Stimulated activated CD8-positive, alpha-beta memory T cell treated with anti-CD3 and anti-CD28 coated beads, Interleukin-4, amount 100 ng/mL, for 4 hours (primary cell): ENCODE measurements at regions not wholly inside any gene's neighbourhood (a gene's known extent, or its start where the extent isn't known, plus 50 kb on each side); places are given as distances from the start of the nearest gene placed in this dataset.
"Not testable (repeated sequence)": the region's sequence is repeated elsewhere in the genome, so short reads cannot be mapped to it uniquely, and the experiment has no call there.

ENCODE experiments used
- DNase-seq, 2 donors: peaks; one replicate each; pipeline ENCODE4 v3.0.0-alpha.2; 2020; ENCODE audit warnings: low read depth in 2 of 2, low spot score in 1 of 2

GRCh38 chr2:111493720-111494078, 373.0 kb downstream of the BCL2L11 start:
- DNase-seq, result not testable (repeated sequence)

- DNase-seq, result not testable (repeated sequence)
Measured at GRCh38 chr2:111494288-111494980, 373.7 kb downstream of the BCL2L11 start.

- DNase-seq, result not testable (repeated sequence)
Measured at GRCh38 chr2:111494981-111495315, 374.2 kb downstream of the BCL2L11 start.

DNA sequence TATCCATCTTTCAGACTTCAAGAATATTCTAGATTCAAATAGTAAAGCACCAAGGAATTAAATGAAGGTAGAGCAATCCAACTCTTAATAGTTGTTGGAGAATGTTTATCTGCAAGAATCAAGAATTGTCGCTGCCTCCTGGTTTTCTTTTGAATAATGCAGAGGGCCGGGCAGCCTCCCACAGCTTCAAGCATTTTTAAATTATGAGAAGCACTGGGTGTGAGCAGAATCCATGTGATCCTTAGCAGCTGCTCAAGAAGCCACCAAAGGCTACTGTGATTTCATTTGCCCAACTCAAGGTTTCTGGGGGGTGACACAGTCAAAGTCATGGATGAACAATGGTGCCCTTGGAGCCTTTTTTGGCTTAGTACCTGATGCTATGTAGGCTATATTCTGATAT, 374.9 kb downstream of the BCL2L11 start:
- not testable (repeated sequence) for DNase-seq

GRCh38 chr2:111496176-111496575, 375.5 kb downstream of the BCL2L11 start:
- DNase-seq, result not testable (repeated sequence)

DNA sequence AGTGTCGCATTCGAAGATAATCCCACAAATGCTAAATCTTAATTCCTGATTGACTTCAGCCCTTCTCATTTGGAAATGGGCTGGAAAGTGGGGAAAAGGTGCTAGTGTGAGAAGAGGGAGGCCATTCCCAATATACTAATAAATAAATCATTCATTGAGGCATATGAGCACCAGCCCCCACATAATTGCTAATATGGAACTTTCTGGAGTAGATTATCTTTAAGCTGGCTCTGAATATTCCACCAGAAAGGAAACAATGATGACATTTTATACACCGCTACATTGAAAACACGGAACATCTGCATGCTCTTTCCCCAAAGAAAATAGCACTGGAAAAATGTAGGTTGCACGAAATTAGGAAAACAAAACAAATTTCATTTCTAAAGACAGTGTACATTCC, 376.1 kb downstream of the BCL2L11 start:
- not testable (repeated sequence) for DNase-seq

- DNase-seq, result not testable (repeated sequence)
Measured at GRCh38 chr2:111497270-111497669, 376.6 kb downstream of the BCL2L11 start.

GRCh38 chr2:111500536-111501062, 379.9 kb downstream of the BCL2L11 start:
- DNase-seq, result not testable (repeated sequence)

GRCh38 chr2:111503844-111504570, 380.0 kb downstream of the ANAPC1 start:
- not testable (repeated sequence) for DNase-seq

DNA sequence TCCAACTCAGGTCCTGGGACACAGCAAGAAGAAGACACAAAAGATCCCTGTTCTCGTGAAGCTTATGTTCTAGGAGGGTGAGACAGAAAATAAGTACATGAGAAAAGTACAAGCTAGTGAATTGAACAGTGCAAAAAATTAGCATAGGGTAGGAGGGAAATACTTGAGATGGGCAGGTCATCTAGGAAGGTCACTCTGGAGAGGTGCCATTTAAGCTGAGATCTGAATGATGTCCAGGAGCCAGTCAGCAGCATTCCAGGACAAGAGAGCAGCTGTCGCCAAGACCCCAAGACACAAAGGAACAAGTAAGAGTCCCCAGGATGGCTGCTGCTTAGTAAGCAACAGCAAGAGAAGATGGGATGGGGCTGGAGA, 379.4 kb downstream of the ANAPC1 start:
- DNase-seq, result not testable (repeated sequence)

DNA sequence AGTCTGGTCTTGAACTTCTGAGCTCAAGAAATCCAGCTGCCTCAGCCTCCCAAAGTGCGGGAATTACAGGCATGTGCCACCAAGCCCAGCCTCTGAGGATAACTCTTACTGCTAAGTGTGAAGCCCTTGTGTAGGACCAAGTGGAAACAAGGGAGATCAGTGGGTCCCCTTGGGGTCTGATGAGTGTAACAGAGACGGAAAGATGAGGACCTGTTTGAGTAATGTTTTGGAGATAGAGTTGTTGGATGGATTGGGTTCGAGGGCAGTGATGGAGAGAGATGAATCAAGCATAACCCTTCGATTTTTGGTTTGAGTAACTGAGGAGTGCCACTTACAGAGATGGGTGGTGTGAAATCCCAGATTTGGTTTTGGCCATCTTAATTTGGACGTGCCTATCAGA, 378.7 kb downstream of the ANAPC1 start:
- DNase-seq, result not testable (repeated sequence)

DNA sequence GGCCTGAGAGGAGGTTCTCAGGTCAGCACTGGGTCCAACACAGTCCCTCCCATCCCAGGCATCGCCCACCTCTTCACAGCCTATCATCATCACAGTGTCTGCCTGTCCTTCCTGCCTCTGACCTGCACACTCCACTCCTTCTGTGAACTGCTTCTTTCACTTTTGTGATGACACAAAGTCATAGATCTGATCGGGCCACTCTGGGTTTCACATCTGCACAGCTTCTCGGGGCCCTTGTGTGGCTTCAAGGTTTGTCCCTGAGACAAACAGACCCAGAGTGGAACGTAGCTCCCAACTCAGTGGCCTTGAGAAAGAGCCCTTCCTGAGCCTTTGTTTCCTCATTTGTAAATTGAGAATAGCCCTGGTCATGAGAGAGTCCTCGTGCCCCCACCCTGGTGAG, 377.1 kb downstream of the ANAPC1 start:
- not testable (repeated sequence) for DNase-seq

DNA sequence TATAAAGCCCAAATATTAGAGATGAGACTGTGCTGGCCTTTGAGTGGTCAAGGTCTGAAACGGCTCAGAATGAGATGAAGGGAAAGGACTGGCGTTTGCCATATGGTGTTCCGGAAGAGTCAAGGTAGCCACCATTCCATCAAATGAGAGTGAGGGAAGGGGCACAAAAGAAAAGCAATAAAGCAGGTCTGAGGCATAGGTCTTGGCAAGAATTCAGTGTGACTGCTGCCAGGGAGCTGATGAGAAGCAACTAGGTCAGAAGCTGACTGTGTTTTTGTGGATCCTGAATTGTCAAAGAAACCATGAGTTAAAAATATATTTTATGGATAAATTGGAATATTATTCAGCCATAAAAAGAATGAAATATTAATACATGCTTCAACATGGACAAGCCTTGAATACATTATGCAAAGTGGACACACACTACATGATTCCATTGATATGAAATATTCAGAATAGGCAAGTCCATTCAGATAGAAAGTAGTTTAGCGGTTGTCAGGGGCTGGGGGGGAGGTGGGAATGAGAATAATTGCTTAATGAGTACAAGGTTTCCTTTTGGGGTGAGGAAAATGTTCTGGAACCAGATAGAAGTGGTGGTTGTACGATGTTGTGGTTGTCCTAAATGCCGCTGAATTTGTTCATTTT, 374.6 kb downstream of the ANAPC1 start:
- not testable (repeated sequence) for DNase-seq

- DNase-seq, result not testable (repeated sequence)
Measured at GRCh38 chr2:111510384-111510783, 373.6 kb downstream of the ANAPC1 start.

DNA sequence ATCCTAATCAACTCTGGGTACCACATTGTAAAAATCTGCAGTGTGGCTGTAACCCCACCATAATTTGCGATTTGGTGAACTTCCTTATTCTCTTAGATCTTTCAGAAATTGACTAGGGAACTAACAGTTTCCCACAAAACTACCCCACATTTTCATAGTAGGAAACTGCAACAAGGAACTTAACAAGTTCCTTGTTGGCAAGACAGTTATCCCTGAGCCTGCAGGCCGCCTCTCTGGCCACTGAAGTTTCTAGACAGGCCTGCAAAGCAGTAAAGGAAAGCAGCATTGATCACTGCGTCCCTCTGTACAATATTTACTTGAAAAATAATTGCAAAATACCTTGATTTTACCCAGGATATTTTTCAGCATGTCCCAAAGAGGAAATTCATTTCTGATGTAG, 372.9 kb downstream of the ANAPC1 start:
- not testable (repeated sequence) for DNase-seq

GRCh38 chr2:111512378-111512777, 371.6 kb downstream of the ANAPC1 start:
- DNase-seq, result not testable (repeated sequence)

DNA sequence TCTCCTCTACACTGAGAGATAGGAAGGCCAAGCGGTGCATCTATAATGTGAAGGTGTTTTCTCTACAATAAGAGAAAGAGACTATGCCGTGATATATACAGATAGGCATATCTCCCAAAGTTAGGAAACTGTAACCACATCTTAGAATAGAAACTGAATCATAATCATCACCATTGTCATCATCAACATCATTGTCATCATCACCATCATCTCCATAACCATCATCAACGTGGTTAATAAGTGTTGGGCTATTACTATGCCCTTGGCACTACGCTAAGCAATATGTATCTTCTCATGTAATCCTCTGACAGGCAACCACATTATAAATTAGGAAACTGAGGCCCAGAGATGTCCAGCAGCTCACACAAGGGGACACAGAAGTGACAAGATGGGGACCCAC, 369.9 kb downstream of the ANAPC1 start:
- DNase-seq, result not testable (repeated sequence)

DNA sequence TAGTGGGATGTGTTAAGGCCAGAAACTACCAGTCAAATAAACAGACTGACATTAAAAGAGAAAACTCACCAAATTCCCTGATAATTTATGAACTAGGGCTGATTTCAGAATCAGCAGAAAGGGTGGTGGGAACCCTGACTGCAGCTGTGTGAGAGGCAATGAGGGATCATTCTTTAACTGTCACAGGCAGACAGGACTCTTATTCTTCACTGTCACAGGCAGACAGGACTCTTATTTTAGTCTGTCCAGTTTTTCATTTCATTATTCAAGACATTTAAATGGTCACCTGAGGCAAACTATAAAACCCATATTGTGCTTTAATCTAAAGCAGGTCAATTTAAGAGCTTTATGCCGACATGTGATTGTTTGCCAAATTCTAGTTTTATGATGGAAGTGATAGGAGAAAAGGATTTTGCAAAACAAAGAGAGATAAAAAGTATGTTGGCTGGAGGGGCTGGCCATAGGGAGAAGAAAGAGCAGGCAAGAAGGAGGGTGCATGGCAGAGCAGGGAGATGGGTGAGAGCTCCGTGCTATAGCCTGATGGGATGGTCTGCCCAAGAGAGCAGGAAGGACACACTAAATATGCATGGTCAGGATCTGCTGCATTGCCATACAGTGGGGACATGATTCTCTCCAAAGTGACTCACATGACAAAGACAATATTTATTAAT, 366.8 kb downstream of the ANAPC1 start:
- not testable (repeated sequence) for DNase-seq

DNA sequence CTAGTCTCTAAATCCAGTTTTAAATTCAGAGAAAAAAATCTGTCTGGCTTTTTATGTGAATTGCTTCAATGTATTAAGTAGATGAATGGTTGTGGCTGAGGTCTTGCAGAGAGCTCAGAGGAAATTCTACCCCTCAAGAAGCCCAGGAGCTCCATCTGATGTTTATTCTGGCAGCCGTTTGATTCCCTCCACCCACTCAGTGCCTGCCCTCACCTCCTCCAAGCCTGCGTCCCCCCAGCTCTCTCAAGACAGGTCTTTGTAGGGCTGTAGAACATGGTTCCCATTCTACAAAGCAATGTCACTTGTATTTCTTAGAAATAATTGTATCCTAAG, 366.3 kb downstream of the ANAPC1 start:
- not testable (repeated sequence) for DNase-seq

DNA sequence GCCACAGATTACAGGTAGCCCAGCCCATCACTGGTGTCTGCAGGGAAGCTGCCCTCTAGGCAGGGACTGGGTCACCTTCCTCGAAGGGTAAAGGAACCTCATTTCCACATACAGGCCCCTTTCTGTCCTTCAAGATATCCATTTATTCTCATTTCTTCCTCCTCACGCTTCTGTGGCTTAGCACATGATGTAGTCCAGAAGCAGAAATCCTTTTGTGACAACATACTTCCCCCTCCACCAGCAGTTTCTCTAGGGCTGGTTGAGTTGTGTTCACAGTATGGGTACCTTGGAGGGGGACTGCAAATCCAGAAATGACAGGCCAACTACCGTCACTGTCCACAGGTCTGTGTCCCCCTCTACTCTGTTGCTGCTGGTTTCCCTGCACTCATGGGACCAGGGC, 364.9 kb downstream of the ANAPC1 start:
- DNase-seq, result no peak

GRCh38 chr2:111522231-111522768, 361.7 kb downstream of the ANAPC1 start:
- no peak for DNase-seq
